H1 (cell line): ENCODE measurements at regions not wholly inside any gene's neighbourhood (a gene's known extent, or its start where the extent isn't known, plus 50 kb on each side); places are given as distances from the start of the nearest gene placed in this dataset.

ENCODE experiments used
- CTCF ChIA-PET: fragments of 300-600 bp; sonication (Branson Sonifier 250); formaldehyde crosslinking; loops from one replicate; lab custom pipeline; 2021; ENCODE audit not compliant: partially characterized antibody; lab: Charles Lee
- POLR2A ChIA-PET: fragments of 300-600 bp; sonication (Branson Sonifier 250); formaldehyde crosslinking; loops from one replicate; lab custom pipeline; 2021; ENCODE audit warnings: inconsistent platforms; ENCODE audit not compliant: partially characterized antibody; lab: Charles Lee
- DNase-seq, 2 experiments: peaks; one replicate each; pipeline versions ENCODE4 v3.0.0 to v3.0.0-alpha.2; 2010 to 2022; ENCODE audit warnings: low spot score in 2 of 2, low read depth in 1 of 2, mixed read lengths in 1 of 2
- FAIRE-seq: peaks from 2 replicates; lab custom pipeline; 2011; peaks lifted over from hg19 to GRCh38; lab: Jason Lieb, UNC
- H2AFZ ChIP-seq: 2 replicates; pipeline ENCODE4 v1.8.1; 2012; ENCODE audit warnings: low read length, inconsistent platforms
- H2AK5ac ChIP-seq: 2 replicates; pipeline ENCODE4 v1.6.1; 2013; ENCODE audit warnings: low read depth, low read length
- H2BK120ac ChIP-seq: replicated peaks from 2 replicates; pipeline ENCODE3; 2013; ENCODE audit warnings: low read depth, low read length, inconsistent platforms
- H2BK12ac ChIP-seq: 2 replicates; pipeline ENCODE4 v1.6.1; 2013; ENCODE audit warnings: low read depth, low read length
- H2BK15ac ChIP-seq: 2 replicates; pipeline ENCODE4 v1.6.1; 2013; ENCODE audit warnings: low read length
- H2BK20ac ChIP-seq: 2 replicates; pipeline ENCODE4 v1.6.1; 2013; ENCODE audit warnings: low read length
- H2BK5ac ChIP-seq: 2 replicates; pipeline ENCODE4 v1.6.1; 2013; ENCODE audit warnings: low read depth, low read length
- H3K14ac ChIP-seq: 2 replicates; pipeline ENCODE4 v1.6.1; 2013; ENCODE audit warnings: inconsistent platforms; ENCODE audit not compliant: insufficient read length
- H3K18ac ChIP-seq: 2 replicates; pipeline ENCODE4 v1.6.1; 2013; ENCODE audit warnings: low read length; ENCODE audit errors: extremely low read depth
- H3K23ac ChIP-seq: 2 replicates; pipeline ENCODE4 v1.6.1; 2013; ENCODE audit warnings: inconsistent platforms; ENCODE audit not compliant: insufficient read length
- H3K23me2 ChIP-seq: 2 replicates; pipeline ENCODE4 v1.6.1; 2013; ENCODE audit warnings: low read depth, low read length
- H3K27ac ChIP-seq: 2 replicates; pipeline ENCODE4 v1.6.1; 2011; ENCODE audit warnings: low read depth, low read length, inconsistent platforms
- H3K27me3 ChIP-seq, 4 experiments: replicated peaks in 1 of 4; 1 replicate in 1 of 4; 2 replicates in 3 of 4; pipeline versions ENCODE4 v1.6.1 to v1.8.1; 2011 to 2013; ENCODE audit warnings: low read length in 3 of 4, mild to moderate bottlenecking in 3 of 4, inconsistent platforms in 2 of 4, mixed read lengths in 2 of 4, moderate library complexity in 1 of 4; ENCODE audit not compliant: control insufficient read depth in 3 of 4, insufficient read depth in 3 of 4; ENCODE audit errors: extremely low read depth in 1 of 4
- H3K36me3 ChIP-seq, 4 experiments: 2 replicates each; pipeline versions ENCODE4 v1.6.1 to v1.8.1; 2011 to 2013; ENCODE audit warnings: mild to moderate bottlenecking in 4 of 4, low read length in 3 of 4, moderate library complexity in 2 of 4, control low read depth in 1 of 4, inconsistent platforms in 1 of 4; ENCODE audit not compliant: insufficient read depth in 4 of 4, control insufficient read depth in 2 of 4
- H3K4ac ChIP-seq: replicated peaks from 2 replicates; pipeline ENCODE3; 2013; ENCODE audit warnings: low read length, low read depth, mixed read lengths, inconsistent platforms; ENCODE audit not compliant: insufficient read length
- H3K4me1 ChIP-seq, 4 experiments: replicated peaks in 1 of 4; 1 replicate in 1 of 4; 2 replicates in 3 of 4; pipeline versions ENCODE4 v1.6.1 to v1.8.1; 2011 to 2013; ENCODE audit warnings: low read length in 3 of 4, inconsistent platforms in 2 of 4, mixed read lengths in 1 of 4; ENCODE audit not compliant: insufficient read depth in 4 of 4, control insufficient read depth in 3 of 4
- H3K4me2 ChIP-seq, 2 experiments: 2 replicates each; pipeline versions ENCODE4 v1.6.1 to v1.8.1; 2011 to 2013; ENCODE audit warnings: low read depth in 2 of 2, low read length in 2 of 2, control low read depth in 1 of 2, inconsistent platforms in 1 of 2, mild to moderate bottlenecking in 1 of 2; ENCODE audit not compliant: insufficient read depth in 1 of 2
- H3K4me3 ChIP-seq, 4 experiments: fragments of 200-600, 300-600 bp in 1 of 4; sonication (generic), shearing (Covaris generic), sonication (Bioruptor Twin) in 1 of 4; 2 replicates each; pipeline versions ENCODE4 v1.5.1 to v1.8.1; 2011 to 2016; ENCODE audit warnings: low read length in 4 of 4, low read depth in 3 of 4, control low read depth in 2 of 4, inconsistent platforms in 2 of 4, mild to moderate bottlenecking in 2 of 4, mixed read lengths in 1 of 4, moderate library complexity in 1 of 4; ENCODE audit not compliant: insufficient read depth in 2 of 4; ENCODE audit errors: extremely low read depth in 1 of 4
- H3K56ac ChIP-seq: replicated peaks from 2 replicates; pipeline ENCODE3; 2013; ENCODE audit warnings: low read depth, mild to moderate bottlenecking, mixed read lengths, low read length, inconsistent platforms; ENCODE audit not compliant: insufficient read length
- H3K79me1 ChIP-seq: 2 replicates; pipeline ENCODE4 v1.6.1; 2013; ENCODE audit warnings: low read depth, low read length, control low read depth
- H3K79me2 ChIP-seq, 2 experiments: 2 replicates each; pipeline versions ENCODE4 v1.6.1 to v1.8.1; 2012 to 2013; ENCODE audit warnings: low read length in 2 of 2, mild to moderate bottlenecking in 2 of 2, inconsistent platforms in 1 of 2; ENCODE audit not compliant: insufficient read depth in 2 of 2, control insufficient read depth in 1 of 2
- H3K9ac ChIP-seq, 4 experiments: replicated peaks in 1 of 4; 1 replicate in 1 of 4; 2 replicates in 3 of 4; pipeline versions ENCODE4 v1.6.1 to v1.8.1; 2011 to 2013; ENCODE audit warnings: low read depth in 3 of 4, low read length in 3 of 4, control low read depth in 2 of 4, mild to moderate bottlenecking in 2 of 4, moderate library complexity in 2 of 4, inconsistent platforms in 1 of 4; ENCODE audit errors: extremely low read depth in 1 of 4
- H3K9me3 ChIP-seq, 2 experiments: 2 replicates each; pipeline versions ENCODE4 v1.6.1 to v1.8.1; 2012 to 2013; ENCODE audit warnings: mild to moderate bottlenecking in 2 of 2, moderate library complexity in 2 of 2, control low read depth in 1 of 2, inconsistent platforms in 1 of 2, low read depth in 1 of 2, low read length in 1 of 2, mixed read lengths in 1 of 2; ENCODE audit not compliant: insufficient read depth in 2 of 2
- H4K20me1 ChIP-seq, 2 experiments: replicated peaks in 1 of 2; 2 replicates each; pipeline versions ENCODE3 to v1.8.1; 2011 to 2013; ENCODE audit warnings: inconsistent platforms in 2 of 2, low read length in 2 of 2, mild to moderate bottlenecking in 1 of 2; ENCODE audit not compliant: insufficient read depth in 2 of 2, control insufficient read depth in 1 of 2
- H4K5ac ChIP-seq: 2 replicates; pipeline ENCODE4 v1.6.1; 2013; ENCODE audit warnings: low read length, low read depth, mixed read lengths, inconsistent platforms; ENCODE audit not compliant: insufficient read length
- H4K8ac ChIP-seq: 2 replicates; pipeline ENCODE4 v1.8.0; 2013; ENCODE audit warnings: mild to moderate bottlenecking, moderate library complexity, low read length, inconsistent platforms; ENCODE audit not compliant: insufficient read depth; ENCODE audit errors: extremely low read depth
- H4K91ac ChIP-seq: replicated peaks from 2 replicates; pipeline ENCODE3; 2013; ENCODE audit warnings: low read length, mixed read lengths, inconsistent platforms; ENCODE audit not compliant: insufficient read length
- BACH1 ChIP-seq: IDR thresholded peaks from 2 replicates; pipeline ENCODE4 v1.6.1; 2012; ENCODE audit warnings: low read length, improper control_type of control experiment
- CEBPB ChIP-seq: IDR thresholded peaks from 2 replicates; pipeline ENCODE4 v1.6.1; 2012; ENCODE audit warnings: low read depth, low read length
- CHD1 ChIP-seq: IDR thresholded peaks from 2 replicates; pipeline ENCODE4 v1.6.1; 2012; ENCODE audit warnings: low read depth, low read length, improper control_type of control experiment
- E2F6 ChIP-seq: IDR thresholded peaks from 2 replicates; pipeline ENCODE4 v1.6.1; 2012; ENCODE audit warnings: inconsistent platforms
- EP300 ChIP-seq, 2 experiments: IDR thresholded peaks; 1 replicate in 1 of 2; 2 replicates in 1 of 2; pipeline ENCODE4 v1.6.1; 2011 to 2012; ENCODE audit warnings: low read depth in 2 of 2, low read length in 2 of 2, mild to moderate bottlenecking in 2 of 2, borderline replicate concordance in 1 of 2, inconsistent platforms in 1 of 2, moderate library complexity in 1 of 2
- GABPA ChIP-seq: IDR thresholded peaks from 2 replicates; pipeline ENCODE4 v1.6.1; 2011; ENCODE audit warnings: mild to moderate bottlenecking, low read length, moderate library complexity, borderline replicate concordance; ENCODE audit not compliant: insufficient read depth
- HDAC6 ChIP-seq: IDR thresholded peaks from one replicate; pipeline ENCODE4 v1.7.1; 2012; ENCODE audit warnings: low read depth, mild to moderate bottlenecking, inconsistent platforms, low read length, moderate library complexity
- JUN ChIP-seq: IDR thresholded peaks from 2 replicates; pipeline ENCODE4 v1.6.1; 2011; ENCODE audit warnings: low read depth, mild to moderate bottlenecking, improper control_type of control experiment, low read length
- JUND ChIP-seq: IDR thresholded peaks from 2 replicates; pipeline ENCODE4 v1.6.1; 2011; ENCODE audit warnings: mild to moderate bottlenecking, improper control_type of control experiment, low read length
- KDM4A ChIP-seq: IDR thresholded peaks from one replicate; pipeline ENCODE4 v1.7.1; 2012; ENCODE audit warnings: low read depth, mild to moderate bottlenecking, moderate library complexity, low read length, inconsistent platforms; ENCODE audit not compliant: severe bottlenecking
- MAFK ChIP-seq: IDR thresholded peaks from 2 replicates; pipeline ENCODE4 v1.6.1; 2012; ENCODE audit warnings: low read depth, mild to moderate bottlenecking, improper control_type of control experiment, low read length
- MAX ChIP-seq: IDR thresholded peaks from 2 replicates; pipeline ENCODE4 v1.6.1; 2012; ENCODE audit warnings: inconsistent platforms
- RXRA ChIP-seq: IDR thresholded peaks from 2 replicates; pipeline ENCODE4 v1.6.1; 2011; ENCODE audit warnings: low read depth, mild to moderate bottlenecking, low read length, moderate library complexity; ENCODE audit not compliant: insufficient read depth
- SP2 ChIP-seq: IDR thresholded peaks from 2 replicates; pipeline ENCODE4 v1.6.1; 2012; ENCODE audit warnings: mild to moderate bottlenecking, low read length, inconsistent platforms
- YY1 ChIP-seq: IDR thresholded peaks from 2 replicates; pipeline ENCODE4 v1.6.1; 2011; ENCODE audit warnings: low read depth, mild to moderate bottlenecking, low read length
- WGBS, 2 experiments: shearing (Covaris generic) in 1 of 2; methylation state at CpG; one replicate each; pipeline versions ENCODE4 v1.1.6 to v1.1.7; 2013 to 2015; ENCODE audit warnings: low lambda C conversion rate in 2 of 2, mixed read lengths in 2 of 2, inconsistent platforms in 1 of 2, low coverage in 1 of 2, missing lambda C conversion rate in 1 of 2; ENCODE audit not compliant: insufficient replicate concordance in 2 of 2, insufficient coverage in 1 of 2, insufficient read length in 1 of 2; ENCODE audit errors: extremely low coverage in 1 of 2, missing lambda C conversion rate in 1 of 2; 5-methylcytosine and 5-hydroxymethylcytosine counted together

- Histone ChIP-seq H2BK120ac (no peak overlapping the region), H3K36me3 (no peaks in the 10 kb centered on the region), H2BK20ac (no peak overlapping the region), H3K4ac (no peak overlapping the region), H3K23ac (no peak overlapping the region), H3K4me1 (peaks cover 0 to 16% (median 10%) of the 10 kb centered on the region in 4 experiments; a peak in 6 of 7 replicates), H2BK12ac (no peak overlapping the region), H3K4me3 (no peak overlapping the region), H3K79me2 (no peaks in the 10 kb centered on the region), H4K5ac (no peak overlapping the region), H4K20me1 (no peaks in the 10 kb centered on the region), H3K27me3 (no peaks in the 10 kb centered on the region), H3K4me2 (no peak overlapping the region), H3K56ac (no peak overlapping the region), H3K79me1 (no peaks in the 10 kb centered on the region), H3K27ac (no peak overlapping the region), H4K91ac (no peak overlapping the region), H3K14ac (no peak overlapping the region), H3K9ac (no peak overlapping the region), H4K8ac (no peak overlapping the region), H2BK5ac (no peak overlapping the region), H3K18ac (no peak overlapping the region), H2AFZ (no peak overlapping the region), H2AK5ac (no peak overlapping the region), H2BK15ac (no peak overlapping the region), H3K23me2 (peaks cover 1% of the 10 kb centered on the region; the same call in 1 of the 2 replicates), H3K9me3 (no peaks in the 10 kb centered on the region)
- no peak for FAIRE-seq
- no peak for DNase-seq
- ChIA-PET CTCF (interaction anchor here (0.6 to 4.5 kb wide), 8 partner anchors 9 to 1001 kb away, joined by 3 to 24 read pairs (median 4); no protein-coding TSS in a partner anchor), POLR2A (no interaction called here)
- 95% methylated on average over 9 of the region's 9 CpGs; no CpG with 5 or more reads in 1 of the 2 experiments for WGBS, 2 experiments
- TF ChIP-seq E2F6 = no peak
- no peak for TF ChIP-seq HDAC6
- TF ChIP-seq BACH1 = no peak
- TF ChIP-seq EP300 (IDR thresholded peaks at IDR 0.05; ENCODE audit: borderline replicate concordance in 1 of 2, low read depth in 2 of 2, low read length in 2 of 2) = no peak
- TF ChIP-seq MAX = no peak
- no peak for TF ChIP-seq MAFK
- TF ChIP-seq JUN = no peak
- TF ChIP-seq RXRA = no peak
- TF ChIP-seq GABPA = no peak
- no peak for TF ChIP-seq CEBPB
- TF ChIP-seq SP2 = no peak
- TF ChIP-seq YY1 = no peak
- TF ChIP-seq KDM4A = no peak
- TF ChIP-seq JUND = no peak
- TF ChIP-seq CHD1 = no peak
Observed at GRCh38 chr16:85548375-85548774, 64.7 kb upstream of the GSE1 start.
